ENCODE measurements at regions not wholly inside any gene's neighbourhood (a gene's known extent, or its start where the extent isn't known, plus 50 kb on each side); places are given as distances from the start of the nearest gene placed in this dataset.

DNA sequence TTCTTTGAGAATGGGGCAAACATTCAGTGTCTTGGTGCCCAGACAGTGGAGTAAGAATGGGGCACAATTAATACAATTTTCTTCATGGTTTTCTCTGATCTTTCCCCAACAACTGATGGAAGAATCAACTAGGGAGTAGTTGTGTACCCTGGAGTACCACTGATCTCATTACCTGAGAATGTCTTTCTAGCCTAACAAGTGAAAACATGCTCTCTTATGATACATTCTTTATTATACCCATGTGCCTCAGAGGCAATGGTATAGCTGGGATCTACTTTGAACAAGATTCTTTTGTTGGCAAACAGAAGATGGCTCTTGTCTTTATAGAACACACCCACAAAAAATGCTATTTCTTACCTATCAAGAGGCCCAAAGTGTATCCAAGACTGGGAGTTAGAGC lies 250.6 kb upstream of the CMC1 start:
- TF ChIP-seq, protein P1, sequence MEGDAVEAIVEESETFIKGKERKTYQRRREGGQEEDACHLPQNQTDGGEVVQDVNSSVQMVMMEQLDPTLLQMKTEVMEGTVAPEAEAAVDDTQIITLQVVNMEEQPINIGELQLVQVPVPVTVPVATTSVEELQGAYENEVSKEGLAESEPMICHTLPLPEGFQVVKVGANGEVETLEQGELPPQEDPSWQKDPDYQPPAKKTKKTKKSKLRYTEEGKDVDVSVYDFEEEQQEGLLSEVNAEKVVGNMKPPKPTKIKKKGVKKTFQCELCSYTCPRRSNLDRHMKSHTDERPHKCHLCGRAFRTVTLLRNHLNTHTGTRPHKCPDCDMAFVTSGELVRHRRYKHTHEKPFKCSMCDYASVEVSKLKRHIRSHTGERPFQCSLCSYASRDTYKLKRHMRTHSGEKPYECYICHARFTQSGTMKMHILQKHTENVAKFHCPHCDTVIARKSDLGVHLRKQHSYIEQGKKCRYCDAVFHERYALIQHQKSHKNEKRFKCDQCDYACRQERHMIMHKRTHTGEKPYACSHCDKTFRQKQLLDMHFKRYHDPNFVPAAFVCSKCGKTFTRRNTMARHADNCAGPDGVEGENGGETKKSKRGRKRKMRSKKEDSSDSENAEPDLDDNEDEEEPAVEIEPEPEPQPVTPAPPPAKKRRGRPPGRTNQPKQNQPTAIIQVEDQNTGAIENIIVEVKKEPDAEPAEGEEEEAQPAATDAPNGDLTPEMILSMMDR (conservative IDR thresholded peaks at IDR 0.05; ENCODE audit: low read length): no peak
- TF ChIP-seq EZH2phosphoT487 (IDR thresholded peaks at IDR 0.05; ENCODE audit: borderline replicate concordance, low read depth, low read length): no peak
